GM23338 (cell line): ENCODE measurements at regions not wholly inside any gene's neighbourhood (a gene's known extent, or its start where the extent isn't known, plus 50 kb on each side); places are given as distances from the start of the nearest gene placed in this dataset.

Experiments
- CREB1 ChIP-seq: fragments of 250-450 bp; sonication (Bioruptor Pico); IDR thresholded peaks from 2 replicates; pipeline ENCODE4 v1.5.0; 2020; ENCODE audit warnings: low read depth, mild to moderate bottlenecking, moderate library complexity
- CTCF ChIP-seq, 2 experiments: fragments of 200-600 bp in 1 of 2; sonication (generic) in 1 of 2; conservative IDR thresholded peaks; 2 replicates each; pipeline versions ENCODE4 v1.5.1 to v1.6.1; 2016 to 2017; ENCODE audit warnings: antibody characterized with exemption in 2 of 2, low read depth in 2 of 2, mild to moderate bottlenecking in 2 of 2, moderate library complexity in 1 of 2
- ETS1 ChIP-seq: IDR thresholded peaks from 2 replicates; pipeline ENCODE4 v1.6.1; 2016; ENCODE audit warnings: antibody characterized with exemption
- EZH2 ChIP-seq: fragments of 200-600 bp; sonication (generic); IDR thresholded peaks from one replicate; pipeline ENCODE4 v1.8.0; 2017; ENCODE audit warnings: antibody characterized with exemption, mild to moderate bottlenecking, low read depth; ENCODE audit not compliant: unreplicated experiment
- EZH2phosphoT487 ChIP-seq: fragments of 200-600 bp; sonication (generic); IDR thresholded peaks from one replicate; pipeline ENCODE4 v1.8.1; 2018; ENCODE audit warnings: antibody characterized with exemption; ENCODE audit not compliant: unreplicated experiment
- JUNB ChIP-seq: IDR thresholded peaks from one replicate; pipeline ENCODE4 v1.6.1; 2016; ENCODE audit warnings: antibody characterized with exemption; ENCODE audit not compliant: unreplicated experiment
- POLR2AphosphoS5 ChIP-seq: IDR thresholded peaks from 2 replicates; pipeline ENCODE4 v1.6.1; 2016; ENCODE audit warnings: antibody characterized with exemption, low read depth
- ZNF114 ChIP-seq: fragments of 250-450 bp; sonication (Bioruptor Pico); IDR thresholded peaks from 2 replicates; pipeline ENCODE4 v1.5.0; 2020; ENCODE audit warnings: mild to moderate bottlenecking, moderate library complexity
- ZNF462 ChIP-seq: fragments of 250-450 bp; sonication (Bioruptor Pico); IDR thresholded peaks from 2 replicates; pipeline ENCODE4 v1.5.0; 2020; ENCODE audit warnings: mild to moderate bottlenecking, moderate library complexity

GRCh38 chr1:200299571-200299970, 110.3 kb downstream of the ZNF281 start (continued):
- TF ChIP-seq ZNF462 (CRISPR knock-in tag) (no peak), ETS1 (no peak), JUNB (no peak), CREB1 (CRISPR knock-in tag) (no peak), EZH2phosphoT487 (no peak), POLR2AphosphoS5 (no peak), CTCF (conservative IDR thresholded peaks at IDR 0.05; ENCODE audit: low read depth in 2 of 2) (no peak), EZH2 (no peak), ZNF114 (no peak)
